Calu3 (cell line): ENCODE measurements at regions not wholly inside any gene's neighbourhood (a gene's known extent, or its start where the extent isn't known, plus 50 kb on each side); places are given as distances from the start of the nearest gene placed in this dataset.

Experiments used
- BruUV-seq: library from RNA; stranded (reverse); fragments of 400-500 nt; replicated peaks from 2 replicates; lab custom pipeline; 2021; lab: Mats Ljungman, UMichigan
- CTCF ChIA-PET: fragments of 300-600 bp; sonication (Branson Sonifier 250); formaldehyde crosslinking; loops from one replicate; lab custom pipeline; 2022; ENCODE audit warnings: antibody characterized with exemption; lab: Charles Lee
- DNase-seq: peaks from one replicate; pipeline ENCODE4 v3.0.0; 2022
- H3K27ac Mint-ChIP-seq: one replicate; pipeline ENCODE4 v1.8.0; 2022; ENCODE audit warnings: mixed read lengths; ENCODE audit not compliant: unreplicated experiment
- H3K27me3 Mint-ChIP-seq: one replicate; pipeline ENCODE4 v1.8.0; 2022; ENCODE audit warnings: mixed read lengths; ENCODE audit not compliant: unreplicated experiment
- H3K36me3 Mint-ChIP-seq: one replicate; pipeline ENCODE4 v1.8.0; 2022; ENCODE audit warnings: mild to moderate bottlenecking, moderate library complexity, mixed read lengths; ENCODE audit not compliant: insufficient read depth, unreplicated experiment
- H3K4me1 Mint-ChIP-seq: one replicate; pipeline ENCODE4 v1.8.0; 2022; ENCODE audit warnings: mild to moderate bottlenecking, low read depth, mixed read lengths; ENCODE audit not compliant: unreplicated experiment
- H3K4me3 Mint-ChIP-seq: one replicate; pipeline ENCODE4 v1.8.0; 2022; ENCODE audit warnings: mild to moderate bottlenecking, low read depth, moderate library complexity, mixed read lengths; ENCODE audit not compliant: unreplicated experiment
- H3K9me3 Mint-ChIP-seq: one replicate; pipeline ENCODE4 v1.8.0; 2022; ENCODE audit warnings: low read depth, mixed read lengths; ENCODE audit not compliant: unreplicated experiment
- CTCF ChIP-seq: fragments of 200-600 bp; IDR thresholded peaks from one replicate; pipeline ENCODE4 v1.8.0; 2022; ENCODE audit warnings: antibody characterized with exemption; ENCODE audit not compliant: unreplicated experiment
- intact Hi-C: fragments of 100-400 bp; cut with micrococcal nuclease; formaldehyde crosslinking; loops from one replicate; pipeline ENCODE4 v1.10.0; 2022; ENCODE audit not compliant: unreplicated experiment

DNA sequence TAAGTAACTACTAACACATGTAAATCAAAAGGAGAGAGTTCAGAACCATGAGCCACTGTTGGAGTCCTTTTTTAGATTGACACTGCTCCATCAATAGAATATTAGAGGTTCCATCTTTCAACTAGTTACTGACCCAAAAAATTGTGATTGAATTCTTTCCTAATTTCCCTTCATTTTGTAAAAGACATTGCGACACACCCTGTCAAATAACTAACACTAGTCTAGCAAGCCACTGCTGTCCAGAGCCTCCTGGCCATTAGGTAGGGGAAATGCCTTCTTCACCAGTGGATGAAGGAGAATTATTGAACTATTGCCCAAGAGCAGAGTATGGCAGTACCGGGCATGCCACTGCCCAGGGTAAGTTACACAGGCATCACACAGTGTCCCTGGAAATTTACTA is 282.3 kb downstream of the FOXA2 start:
- no peak for TF ChIP-seq CTCF
- CTCF ChIA-PET: no interaction called here
- no peak overlapping the region for H3K4me3 Mint-ChIP-seq
- intact Hi-C loops: no loop called here
- no TSS peak for BruUV-seq
- no peaks in the 10 kb centered on the region for H3K9me3 Mint-ChIP-seq
- peaks cover 13% of the 10 kb centered on the region for H3K27me3 Mint-ChIP-seq
- no peaks in the 10 kb centered on the region for H3K36me3 Mint-ChIP-seq
- no peak overlapping the region for H3K27ac Mint-ChIP-seq
- H3K4me1 Mint-ChIP-seq: no peaks in the 10 kb centered on the region
- no peak for DNase-seq

DNA sequence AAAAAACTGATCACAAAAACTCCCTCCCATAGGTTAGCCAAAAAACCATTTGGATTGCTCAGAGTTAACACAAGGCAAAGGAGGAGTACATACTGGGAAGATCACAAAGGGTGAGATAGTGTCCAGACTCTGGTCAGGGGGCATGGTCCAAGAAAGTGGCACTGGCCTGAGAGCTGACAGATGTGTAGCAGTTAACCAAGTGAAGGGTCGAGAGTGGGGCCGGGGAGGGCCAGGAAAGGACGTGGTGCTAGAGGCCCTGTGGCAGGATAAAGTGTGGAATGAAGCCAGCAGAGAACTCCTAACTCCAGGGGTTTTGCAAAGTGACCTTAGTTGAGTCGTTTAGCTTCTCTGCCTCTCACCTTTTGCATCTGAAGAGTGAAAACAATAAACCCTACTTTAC is 290.5 kb downstream of the FOXA2 start:
- peaks cover 37% of the 10 kb centered on the region for H3K27me3 Mint-ChIP-seq
- no peaks in the 10 kb centered on the region for H3K36me3 Mint-ChIP-seq
- TF ChIP-seq CTCF: no peak
- DNase-seq: no peak
- H3K4me3 Mint-ChIP-seq: no peak overlapping the region
- H3K27ac Mint-ChIP-seq: no peak overlapping the region
- CTCF ChIA-PET: no interaction called here
- intact Hi-C loops: no loop called here
- H3K9me3 Mint-ChIP-seq: no peaks in the 10 kb centered on the region
- BruUV-seq: no TSS peak
- H3K4me1 Mint-ChIP-seq: no peaks in the 10 kb centered on the region

GRCh38 chr20:22289442-22289841 is 294.9 kb downstream of the FOXA2 start:
- CTCF ChIA-PET: no interaction called here
- peaks cover 30% of the 10 kb centered on the region for H3K27me3 Mint-ChIP-seq

DNA sequence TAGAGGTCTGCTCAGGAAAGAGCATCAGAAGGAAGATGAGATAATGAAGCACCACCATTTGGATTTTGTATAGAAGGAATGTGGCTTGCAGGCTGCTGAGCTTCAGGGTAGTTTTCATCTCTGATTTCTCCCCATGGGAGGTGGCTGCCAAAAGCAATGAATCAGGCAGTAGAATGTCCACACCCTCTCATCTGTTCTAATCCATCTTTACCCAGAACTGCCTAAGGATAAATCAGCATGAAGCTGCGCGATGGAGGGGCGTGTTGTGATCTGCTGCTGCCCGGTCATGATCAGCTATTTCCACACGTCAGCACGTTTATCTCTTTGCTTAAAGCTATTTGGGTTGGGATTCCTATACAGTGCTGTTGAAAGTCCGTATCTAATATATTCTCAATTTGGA is 295.4 kb downstream of the FOXA2 start:
- H3K27ac Mint-ChIP-seq: no peak overlapping the region
- no TSS peak for BruUV-seq

More at GRCh38 chr20:22289442-22289841, 294.9 kb downstream of the FOXA2 start:
- intact Hi-C loops: no loop called here
- DNase-seq: no peak
- H3K4me3 Mint-ChIP-seq: no peak overlapping the region
- no TSS peak for BruUV-seq
- H3K36me3 Mint-ChIP-seq: no peaks in the 10 kb centered on the region
- no peak for TF ChIP-seq CTCF
- H3K4me1 Mint-ChIP-seq: no peaks in the 10 kb centered on the region
- no peak overlapping the region for H3K27ac Mint-ChIP-seq
- no peaks in the 10 kb centered on the region for H3K9me3 Mint-ChIP-seq

More for the DNA sequence above, 295.4 kb downstream of the FOXA2 start:
- no peak for DNase-seq
- no peak for TF ChIP-seq CTCF
- peaks cover 25% of the 10 kb centered on the region for H3K27me3 Mint-ChIP-seq
- no peak overlapping the region for H3K4me3 Mint-ChIP-seq
- no peaks in the 10 kb centered on the region for H3K36me3 Mint-ChIP-seq
- intact Hi-C loops: no loop called here
- CTCF ChIA-PET: no interaction called here
- no peaks in the 10 kb centered on the region for H3K9me3 Mint-ChIP-seq
- no peaks in the 10 kb centered on the region for H3K4me1 Mint-ChIP-seq
